ENCODE measurements at regions not wholly inside any gene's neighbourhood (a gene's known extent, or its start where the extent isn't known, plus 50 kb on each side); places are given as distances from the start of the nearest gene placed in this dataset.

GRCh38 chr15:79208179-79208578 lies 74.3 kb upstream of the ANKRD34C start:
- H3K27me3 ChIP-seq (ENCODE audit: insufficient read depth, low read length, poor library complexity): peaks cover 8% of the 10 kb centered on the region
- no peaks in the 10 kb centered on the region for H3K79me2 ChIP-seq (ENCODE audit: insufficient read depth, low read length)
- H3K36me3 ChIP-seq (ENCODE audit: insufficient read depth, low read length): no peaks in the 10 kb centered on the region
- no peaks in the 10 kb centered on the region for H3K4me1 ChIP-seq (ENCODE audit: insufficient read depth, low read length)
- H3K4me3 ChIP-seq (ENCODE audit: low read depth in 1 of 2, low read length in 2 of 2): no peak overlapping the region
- TF ChIP-seq CTCF (IDR thresholded peaks at IDR 0.05; ENCODE audit: borderline replicate concordance, extremely low read depth, low read length, poor library complexity, severe bottlenecking) (peak; percentile 7), EZH2 (IDR thresholded peaks at IDR 0.05; ENCODE audit: borderline replicate concordance, low read depth, low read length, severe bottlenecking) (no peak)
- no peaks in the 10 kb centered on the region for H3K9me3 ChIP-seq (ENCODE audit: insufficient read depth, low read length, severe bottlenecking)
- no peaks in the 10 kb centered on the region for H4K20me1 ChIP-seq (ENCODE audit: insufficient read depth, low read length)
- H3K9ac ChIP-seq (ENCODE audit: low read depth, low read length): no peak overlapping the region
- no peak for ATAC-seq (ENCODE audit: insufficient read depth, low read depth)
- H3K4me2 ChIP-seq (ENCODE audit: insufficient read depth, low read length): no peak overlapping the region
- DNase-seq: no peak
- no peak overlapping the region for H2AFZ ChIP-seq (ENCODE audit: low read depth, low read length)
- no peak overlapping the region for H3K27ac ChIP-seq (ENCODE audit: low read length)

GRCh38 chr15:79206940-79207339 lies 75.6 kb upstream of the ANKRD34C start:
- no peak overlapping the region for H3K9ac ChIP-seq (ENCODE audit: low read depth, low read length)
- H3K4me3 ChIP-seq (ENCODE audit: low read depth in 1 of 2, low read length in 2 of 2): no peak overlapping the region
- no peak for TF ChIP-seq EZH2 (IDR thresholded peaks at IDR 0.05; ENCODE audit: borderline replicate concordance, low read depth, low read length, severe bottlenecking)
- no peak for TF ChIP-seq CTCF (IDR thresholded peaks at IDR 0.05; ENCODE audit: borderline replicate concordance, extremely low read depth, low read length, poor library complexity, severe bottlenecking)
- peaks cover 8% of the 10 kb centered on the region for H3K27me3 ChIP-seq (ENCODE audit: insufficient read depth, low read length, poor library complexity)
- H4K20me1 ChIP-seq (ENCODE audit: insufficient read depth, low read length): no peaks in the 10 kb centered on the region
- ATAC-seq (ENCODE audit: insufficient read depth, low read depth) (no peak), DNase-seq (no peak)
- no peaks in the 10 kb centered on the region for H3K9me3 ChIP-seq (ENCODE audit: insufficient read depth, low read length, severe bottlenecking)
- no peak overlapping the region for H3K4me2 ChIP-seq (ENCODE audit: insufficient read depth, low read length)
- H3K79me2 ChIP-seq (ENCODE audit: insufficient read depth, low read length): no peaks in the 10 kb centered on the region
- no peak overlapping the region for H3K27ac ChIP-seq (ENCODE audit: low read length)
- H3K36me3 ChIP-seq (ENCODE audit: insufficient read depth, low read length): no peaks in the 10 kb centered on the region
- no peaks in the 10 kb centered on the region for H3K4me1 ChIP-seq (ENCODE audit: insufficient read depth, low read length)
- no peak overlapping the region for H2AFZ ChIP-seq (ENCODE audit: low read depth, low read length)

- no peaks in the 10 kb centered on the region for H3K36me3 ChIP-seq (ENCODE audit: insufficient read depth, low read length)
- TF ChIP-seq EZH2 (IDR thresholded peaks at IDR 0.05; ENCODE audit: borderline replicate concordance, low read depth, low read length, severe bottlenecking) (no peak), CTCF (IDR thresholded peaks at IDR 0.05; ENCODE audit: borderline replicate concordance, extremely low read depth, low read length, poor library complexity, severe bottlenecking) (no peak)
- ATAC-seq (ENCODE audit: insufficient read depth, low read depth) (no peak), DNase-seq (no peak)
- no peaks in the 10 kb centered on the region for H3K9me3 ChIP-seq (ENCODE audit: insufficient read depth, low read length, severe bottlenecking)
- no peak overlapping the region for H3K4me3 ChIP-seq (ENCODE audit: low read depth in 1 of 2, low read length in 2 of 2)
- no peak overlapping the region for H2AFZ ChIP-seq (ENCODE audit: low read depth, low read length)
- no peaks in the 10 kb centered on the region for H3K4me1 ChIP-seq (ENCODE audit: insufficient read depth, low read length)
- no peak overlapping the region for H3K9ac ChIP-seq (ENCODE audit: low read depth, low read length)
- H3K27me3 ChIP-seq (ENCODE audit: insufficient read depth, low read length, poor library complexity): peaks cover 8% of the 10 kb centered on the region
- H4K20me1 ChIP-seq (ENCODE audit: insufficient read depth, low read length): no peaks in the 10 kb centered on the region
- H3K79me2 ChIP-seq (ENCODE audit: insufficient read depth, low read length): no peaks in the 10 kb centered on the region
- H3K4me2 ChIP-seq (ENCODE audit: insufficient read depth, low read length): no peak overlapping the region
- H3K27ac ChIP-seq (ENCODE audit: low read length): no peak overlapping the region
Measured at GRCh38 chr15:79204886-79205675, 77.4 kb upstream of the ANKRD34C start.
